Lower leg skin (tissue), 4 donors: ENCODE measurements at regions not wholly inside any gene's neighbourhood (a gene's known extent, or its start where the extent isn't known, plus 50 kb on each side); places are given as distances from the start of the nearest gene placed in this dataset.

Experiments used
- DNase-seq, 2 donors: peaks; one replicate each; pipeline ENCODE4 v3.0.0-alpha.2; 2019; ENCODE audit warnings: low spot score in 2 of 2
- H3K4me3 ChIP-seq: fragments of 200-600 bp; sonication (generic); 2 replicates; pipeline ENCODE4 v1.5.1; 2017; ENCODE audit warnings: mild to moderate bottlenecking, low read depth; ENCODE audit not compliant: poor library complexity, severe bottlenecking
- CTCF ChIP-seq, 3 donors: fragments of 450-650 bp; IDR thresholded peaks; one replicate each; pipeline ENCODE4 v1.5.1; 2016; ENCODE audit warnings: antibody characterized with exemption in 3 of 3, mild to moderate bottlenecking in 3 of 3, moderate library complexity in 2 of 3
- POLR2A ChIP-seq, 2 donors: fragments of 450-650 bp; IDR thresholded peaks; one replicate each; pipeline ENCODE4 v1.6.1; 2016 to 2017; ENCODE audit warnings: antibody characterized with exemption in 2 of 2, mild to moderate bottlenecking in 1 of 2, moderate library complexity in 1 of 2
- WGBS, 2 donors: methylation state at CpG; one replicate each; pipeline ENCODE4 v1.1.5; 2018; 5-methylcytosine and 5-hydroxymethylcytosine counted together
- intact Hi-C: fragments of 100-400 bp; cut with DNase I; formaldehyde crosslinking; loops from one replicate; pipeline ENCODE4 v1.15.0; 2023; ENCODE audit warnings: low total_unique reads

- intact Hi-C loops: no loop called here
Measured at GRCh38 chr13:85236413-85236812, 562.8 kb downstream of the SLITRK6 start.

DNA sequence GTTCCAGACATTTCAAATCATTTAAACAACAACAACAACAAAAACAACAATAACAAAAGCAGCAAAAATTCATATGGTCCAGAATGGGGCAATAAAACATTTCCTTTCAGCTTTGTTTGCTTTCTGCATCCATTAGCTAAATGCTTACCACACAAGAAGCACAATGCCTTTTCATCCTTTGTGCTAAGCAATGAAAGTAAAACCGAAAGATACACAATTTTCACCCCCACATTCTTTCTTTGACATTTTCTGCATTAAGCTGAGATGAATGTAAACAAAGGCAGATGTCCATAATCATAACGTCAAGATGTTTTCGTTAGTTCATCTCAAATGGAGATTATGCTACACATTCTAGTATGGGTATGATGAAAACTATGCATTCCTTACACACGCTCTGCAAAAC is 568.5 kb downstream of the SLITRK6 start:
- TF ChIP-seq CTCF (IDR thresholded peaks at IDR 0.05) (no peak), POLR2A (IDR thresholded peaks at IDR 0.05) (no peak)
- intact Hi-C loops: no loop called here
- no peak for DNase-seq
- no peak overlapping the region for H3K4me3 ChIP-seq
- 58 to 67% methylated on average over 4 of the region's 4 CpGs for WGBS, 2 donors

More at GRCh38 chr13:85236413-85236812, 562.8 kb downstream of the SLITRK6 start:
- 52 to 61% methylated on average over 1 of the region's 1 CpG for WGBS, 2 donors
- DNase-seq: no peak
- H3K4me3 ChIP-seq: no peak overlapping the region
- no peak for TF ChIP-seq POLR2A (IDR thresholded peaks at IDR 0.05)
- no peak for TF ChIP-seq CTCF (IDR thresholded peaks at IDR 0.05)

DNA sequence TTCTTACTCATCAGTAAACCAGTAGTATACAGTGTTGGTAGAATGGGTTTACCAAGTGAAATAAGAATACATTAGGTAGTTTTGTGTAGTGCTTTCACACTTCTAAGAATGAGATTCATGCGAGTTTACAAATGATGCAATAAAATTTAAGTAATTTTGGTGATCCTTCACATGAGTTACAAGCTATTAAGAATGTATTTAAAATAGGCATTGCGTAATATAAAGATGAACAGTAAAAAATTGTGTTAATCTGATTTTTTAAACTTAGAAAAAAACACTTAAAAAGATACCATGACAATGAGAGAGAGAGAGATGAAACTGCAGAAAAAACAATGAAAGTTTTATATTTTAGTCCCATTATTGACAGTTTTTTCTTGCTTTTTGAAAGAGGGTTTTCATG is 570.5 kb downstream of the SLITRK6 start:
- TF ChIP-seq CTCF (IDR thresholded peaks at IDR 0.05) (no peak), POLR2A (IDR thresholded peaks at IDR 0.05) (no peak)
- intact Hi-C loops: no loop called here
- no peak overlapping the region for H3K4me3 ChIP-seq
- DNase-seq: no peak
- 81 to 85% methylated on average over 2 of the region's 2 CpGs for WGBS, 2 donors

DNA sequence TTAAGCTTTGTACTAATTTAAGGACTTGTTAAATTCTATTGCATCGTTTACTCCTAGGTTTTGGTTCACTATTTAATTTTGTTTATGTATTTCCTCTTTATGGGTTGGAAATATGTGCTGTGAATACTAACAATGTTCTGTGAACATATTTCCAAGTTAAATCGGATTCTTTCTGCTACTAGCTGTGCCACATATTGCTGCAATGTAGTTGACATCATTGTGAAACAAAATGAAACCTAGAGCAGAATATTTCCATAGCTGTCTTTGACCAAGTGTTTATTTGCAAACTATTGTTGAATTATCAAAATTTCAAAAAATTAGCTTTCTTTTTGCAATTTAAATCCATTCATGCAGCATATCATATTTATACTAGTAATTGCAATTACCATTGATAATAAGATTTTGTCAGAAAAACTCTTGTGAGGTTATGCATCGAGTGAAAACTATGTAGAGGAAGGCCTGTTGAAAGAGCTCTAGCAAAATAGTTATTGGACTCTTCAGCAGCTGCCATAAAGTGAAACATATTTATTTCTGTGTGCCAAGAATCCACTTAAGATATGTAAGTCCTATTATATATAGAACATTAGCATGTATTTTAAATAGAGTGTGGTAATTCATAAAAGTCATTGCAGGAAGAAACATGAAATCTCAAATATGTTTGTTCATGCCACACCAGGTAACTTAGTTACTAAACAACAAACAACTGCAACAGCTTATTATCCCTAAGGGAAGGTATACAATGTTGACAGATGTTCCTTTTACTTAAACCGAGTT is 575.1 kb downstream of the SLITRK6 start:
- WGBS, 2 donors: 28 to 37% methylated on average over 4 of the region's 4 CpGs
- no peak overlapping the region for H3K4me3 ChIP-seq
- TF ChIP-seq POLR2A (IDR thresholded peaks at IDR 0.05) (no peak), CTCF (IDR thresholded peaks at IDR 0.05) (no peak)
- no peak for DNase-seq
- intact Hi-C loops: no loop called here

DNA sequence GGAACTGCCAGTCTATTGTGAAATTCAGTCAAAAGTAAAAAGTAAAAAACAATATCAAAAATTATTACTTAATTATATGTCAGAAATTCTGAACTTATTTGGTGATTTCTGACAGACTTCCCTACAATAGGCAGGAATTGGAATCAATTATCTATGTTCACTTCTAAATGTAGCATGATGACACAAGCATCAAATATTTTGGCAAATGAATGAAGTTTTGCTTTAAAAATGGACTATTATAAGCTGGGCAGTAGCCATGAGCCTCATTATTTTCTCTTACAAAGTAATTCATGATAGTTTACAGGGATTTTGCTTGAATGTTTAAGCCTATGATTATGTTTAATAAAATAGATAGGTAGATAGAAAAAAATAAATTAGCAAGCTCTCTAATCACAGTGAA is 582.6 kb downstream of the SLITRK6 start:
- intact Hi-C loops: no loop called here
- no peak for DNase-seq
- no peak overlapping the region for H3K4me3 ChIP-seq
- TF ChIP-seq POLR2A (IDR thresholded peaks at IDR 0.05) (no peak), CTCF (IDR thresholded peaks at IDR 0.05) (no peak)

DNA sequence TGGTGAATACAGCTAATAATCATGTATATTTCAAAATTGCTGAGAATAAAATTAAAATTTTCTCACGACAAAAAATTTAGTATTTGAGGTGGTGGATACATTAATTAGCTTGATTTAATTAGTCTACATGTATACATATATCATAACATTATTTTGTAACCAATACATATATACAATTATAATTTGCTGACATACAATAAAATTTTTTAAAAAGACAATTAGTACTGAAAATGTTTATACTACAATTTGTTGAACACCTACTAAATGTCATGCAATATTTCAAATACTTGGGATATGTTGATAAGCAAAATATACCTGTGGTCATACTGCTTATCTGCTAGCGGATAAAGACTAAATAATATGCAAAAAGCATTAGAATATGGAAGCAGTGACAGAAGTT is 586.5 kb downstream of the SLITRK6 start:
- TF ChIP-seq CTCF (IDR thresholded peaks at IDR 0.05) (no peak), POLR2A (IDR thresholded peaks at IDR 0.05) (no peak)
- no peak overlapping the region for H3K4me3 ChIP-seq
- WGBS, 2 donors: 90 to 91% methylated on average over 2 of the region's 2 CpGs
- intact Hi-C loops: no loop called here
- DNase-seq: no peak
